ENCODE measurements at regions not wholly inside any gene's neighbourhood (a gene's known extent, or its start where the extent isn't known, plus 50 kb on each side); places are given as distances from the start of the nearest gene placed in this dataset.

DNA sequence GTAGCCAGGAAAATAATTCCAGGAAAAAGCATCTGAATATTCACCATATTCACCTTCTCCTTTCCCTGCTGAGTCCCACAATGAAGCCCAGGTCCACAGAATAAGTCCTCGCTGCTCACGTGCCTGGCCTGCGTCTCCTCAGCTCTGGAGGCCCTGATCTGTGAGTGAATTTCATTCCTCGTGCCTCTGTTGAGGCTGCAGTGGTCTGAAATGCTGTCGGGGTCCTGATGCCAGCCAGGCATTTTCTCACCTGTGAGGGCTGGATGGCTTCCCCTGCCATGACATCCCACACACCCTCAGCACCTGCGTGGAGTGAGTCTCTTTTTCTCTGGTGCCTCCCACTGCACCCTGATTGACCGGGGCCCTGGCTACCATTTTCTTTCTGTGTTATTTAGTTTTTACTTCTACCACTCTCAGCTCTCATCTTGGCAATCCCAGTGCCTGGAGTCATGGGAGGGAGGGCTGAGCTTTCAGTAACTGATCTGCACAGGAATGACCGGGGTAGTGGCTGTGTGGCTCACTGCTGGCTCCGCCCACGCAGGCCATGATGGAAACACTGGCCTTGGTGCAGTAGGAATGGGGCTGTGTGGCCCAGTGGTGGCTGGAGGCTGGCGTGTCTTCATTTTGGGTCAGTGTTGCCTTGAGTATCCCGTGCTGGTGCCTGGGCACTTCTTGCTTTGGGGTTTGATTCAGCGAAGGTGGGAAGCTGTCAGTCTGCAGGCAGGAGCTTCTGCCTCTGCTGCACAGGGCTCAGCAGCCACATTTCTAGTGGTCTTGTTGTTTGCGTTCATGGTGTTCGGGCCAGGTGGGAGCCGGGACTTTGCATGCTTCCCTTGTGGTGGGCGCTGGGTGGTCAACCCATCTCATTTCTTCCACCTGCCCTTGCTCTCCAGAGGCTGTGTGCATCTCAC lies 807.2 kb downstream of the TBC1D22A start:
- TF ChIP-seq CTCF (IDR thresholded peaks at IDR 0.05) = no peak
- TF ChIP-seq ZFX (IDR thresholded peaks at IDR 0.05; ENCODE audit: borderline replicate concordance) = no peak
